ENCODE measurements at regions not wholly inside any gene's neighbourhood (a gene's known extent, or its start where the extent isn't known, plus 50 kb on each side); places are given as distances from the start of the nearest gene placed in this dataset.

DNA sequence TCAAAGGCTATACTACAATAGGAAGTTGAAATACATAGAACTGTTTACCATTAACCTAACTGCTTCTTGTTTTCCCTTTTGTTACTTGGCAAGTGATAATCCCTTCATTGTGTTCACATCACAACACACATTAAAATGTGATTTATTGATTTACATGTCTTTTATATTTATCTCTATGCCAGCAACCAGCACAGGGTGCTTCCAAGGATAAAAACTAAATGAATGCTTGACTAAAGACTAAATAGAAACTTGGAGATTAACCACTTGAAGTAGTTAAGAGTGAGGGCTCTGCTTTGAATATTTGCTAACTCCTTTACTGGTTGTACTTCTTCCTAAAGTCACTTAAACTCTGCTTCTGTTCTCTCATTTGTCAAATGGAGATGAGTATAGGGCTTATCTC is 1730.6 kb downstream of the EFNA5 start:
- Histone ChIP-seq H3K27me3 (ENCODE audit: control insufficient read depth, insufficient read depth, low read length, poor library complexity, severe bottlenecking) (no peaks in the 10 kb centered on the region), H3K9me3 (ENCODE audit: control insufficient read depth, low read length) (peaks cover 6% of the 10 kb centered on the region), H3K4me3 (ENCODE audit: low read length) (no peak overlapping the region), H3K9ac (ENCODE audit: extremely low read depth, low read length, poor library complexity, severe bottlenecking) (no peak overlapping the region), H3K4me1 (ENCODE audit: control insufficient read depth, insufficient read depth, low read length) (no peaks in the 10 kb centered on the region), H3K27ac (ENCODE audit: low read depth, low read length) (no peak overlapping the region), H3K36me3 (ENCODE audit: control insufficient read depth, insufficient read depth, low read length) (no peaks in the 10 kb centered on the region)
- no peak overlapping the region for H3K4me3 Mint-ChIP-seq
- no peaks in the 10 kb centered on the region for H3K27me3 Mint-ChIP-seq (ENCODE audit: insufficient read depth)
- no peaks in the 10 kb centered on the region for H3K36me3 Mint-ChIP-seq (ENCODE audit: low read depth)
- TF ChIP-seq, protein P1, sequence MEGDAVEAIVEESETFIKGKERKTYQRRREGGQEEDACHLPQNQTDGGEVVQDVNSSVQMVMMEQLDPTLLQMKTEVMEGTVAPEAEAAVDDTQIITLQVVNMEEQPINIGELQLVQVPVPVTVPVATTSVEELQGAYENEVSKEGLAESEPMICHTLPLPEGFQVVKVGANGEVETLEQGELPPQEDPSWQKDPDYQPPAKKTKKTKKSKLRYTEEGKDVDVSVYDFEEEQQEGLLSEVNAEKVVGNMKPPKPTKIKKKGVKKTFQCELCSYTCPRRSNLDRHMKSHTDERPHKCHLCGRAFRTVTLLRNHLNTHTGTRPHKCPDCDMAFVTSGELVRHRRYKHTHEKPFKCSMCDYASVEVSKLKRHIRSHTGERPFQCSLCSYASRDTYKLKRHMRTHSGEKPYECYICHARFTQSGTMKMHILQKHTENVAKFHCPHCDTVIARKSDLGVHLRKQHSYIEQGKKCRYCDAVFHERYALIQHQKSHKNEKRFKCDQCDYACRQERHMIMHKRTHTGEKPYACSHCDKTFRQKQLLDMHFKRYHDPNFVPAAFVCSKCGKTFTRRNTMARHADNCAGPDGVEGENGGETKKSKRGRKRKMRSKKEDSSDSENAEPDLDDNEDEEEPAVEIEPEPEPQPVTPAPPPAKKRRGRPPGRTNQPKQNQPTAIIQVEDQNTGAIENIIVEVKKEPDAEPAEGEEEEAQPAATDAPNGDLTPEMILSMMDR (conservative IDR thresholded peaks at IDR 0.05) = no peak
- H3K27ac Mint-ChIP-seq = no peak overlapping the region
- peaks cover 8% of the 10 kb centered on the region for H3K4me1 Mint-ChIP-seq
- peaks cover 6% of the 10 kb centered on the region for H3K9me3 Mint-ChIP-seq
- no peak for DNase-seq

DNA sequence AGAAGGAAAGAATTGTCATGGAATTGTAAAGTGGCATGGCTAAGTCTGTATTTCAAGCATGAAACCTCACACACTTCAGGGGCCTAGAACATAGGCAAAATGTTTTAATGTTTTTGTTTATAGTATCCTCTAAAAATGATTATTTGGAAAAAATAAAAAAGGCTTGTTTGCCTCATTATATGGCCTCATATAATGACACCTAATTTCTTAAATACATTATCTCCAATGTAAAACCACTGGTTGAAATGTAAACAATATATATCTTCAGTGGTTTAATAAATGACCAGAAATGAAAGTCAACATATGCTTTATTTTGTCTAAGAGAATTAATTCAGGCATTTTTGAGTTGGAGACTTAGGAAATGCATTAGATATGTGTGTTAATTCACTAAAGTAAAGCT is 1736.6 kb downstream of the EFNA5 start:
- Mint-ChIP-seq H3K36me3 (ENCODE audit: low read depth) (no peaks in the 10 kb centered on the region), H3K4me3 (no peak overlapping the region), H3K9me3 (peaks cover 6% of the 10 kb centered on the region), H3K27me3 (ENCODE audit: insufficient read depth) (no peaks in the 10 kb centered on the region), H3K27ac (no peak overlapping the region), H3K4me1 (no peaks in the 10 kb centered on the region)
- DNase-seq = no peak
- H3K4me1 ChIP-seq (ENCODE audit: control insufficient read depth, insufficient read depth, low read length) = no peaks in the 10 kb centered on the region
- H3K4me3 ChIP-seq (ENCODE audit: low read length) = no peak overlapping the region
- H3K36me3 ChIP-seq (ENCODE audit: control insufficient read depth, insufficient read depth, low read length) = no peaks in the 10 kb centered on the region
- H3K9me3 ChIP-seq (ENCODE audit: control insufficient read depth, low read length) = peaks cover 6% of the 10 kb centered on the region
- H3K27ac ChIP-seq (ENCODE audit: low read depth, low read length) = no peak overlapping the region
- TF ChIP-seq, protein P1 (conservative IDR thresholded peaks at IDR 0.05) = no peak
- H3K27me3 ChIP-seq (ENCODE audit: control insufficient read depth, insufficient read depth, low read length, poor library complexity, severe bottlenecking) = no peaks in the 10 kb centered on the region
- no peak overlapping the region for H3K9ac ChIP-seq (ENCODE audit: extremely low read depth, low read length, poor library complexity, severe bottlenecking)

DNA sequence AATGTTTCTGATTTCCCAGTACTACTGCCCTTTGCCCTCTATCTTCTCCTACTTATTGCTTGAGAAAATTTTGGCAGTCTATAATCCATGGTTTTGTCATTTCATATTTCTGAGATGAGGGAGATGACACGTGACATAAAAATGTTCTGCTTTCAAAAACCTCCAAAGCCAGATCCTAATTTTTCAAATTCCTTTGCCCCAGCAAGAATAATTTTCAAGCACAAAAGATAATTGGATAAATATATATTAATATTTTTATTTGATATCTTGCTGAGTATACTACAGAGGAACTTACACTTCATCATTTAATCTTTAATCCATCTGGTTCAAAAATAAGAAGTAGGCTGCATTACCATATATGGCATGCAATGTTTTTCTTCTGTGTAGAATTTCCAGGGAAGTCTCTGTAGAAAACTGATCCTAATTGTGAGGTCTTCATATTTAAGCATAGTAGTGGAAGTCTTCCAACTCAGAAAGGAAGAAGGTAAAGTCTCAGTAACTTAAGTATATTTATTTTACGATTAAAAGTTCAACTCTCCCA is 1738.8 kb downstream of the EFNA5 start:
- no peak overlapping the region for H3K27ac Mint-ChIP-seq
- Histone ChIP-seq H3K9ac (ENCODE audit: extremely low read depth, low read length, poor library complexity, severe bottlenecking) (no peak overlapping the region), H3K4me1 (ENCODE audit: control insufficient read depth, insufficient read depth, low read length) (no peaks in the 10 kb centered on the region), H3K27ac (ENCODE audit: low read depth, low read length) (no peak overlapping the region), H3K27me3 (ENCODE audit: control insufficient read depth, insufficient read depth, low read length, poor library complexity, severe bottlenecking) (no peaks in the 10 kb centered on the region), H3K9me3 (ENCODE audit: control insufficient read depth, low read length) (no peaks in the 10 kb centered on the region), H3K36me3 (ENCODE audit: control insufficient read depth, insufficient read depth, low read length) (no peaks in the 10 kb centered on the region), H3K4me3 (ENCODE audit: low read length) (no peak overlapping the region)
- H3K36me3 Mint-ChIP-seq (ENCODE audit: low read depth) = no peaks in the 10 kb centered on the region
- TF ChIP-seq, protein P1 (conservative IDR thresholded peaks at IDR 0.05) = no peak
- 91 to 100% methylated on average over 1 to 2 of the region's 2 CpGs for WGBS, 2 experiments (ENCODE audit: insufficient coverage in 1 of 2, insufficient read length in 1 of 2)
- no peak for DNase-seq
- H3K4me3 Mint-ChIP-seq = no peak overlapping the region
- H3K27me3 Mint-ChIP-seq (ENCODE audit: insufficient read depth) = no peaks in the 10 kb centered on the region
- no peaks in the 10 kb centered on the region for H3K9me3 Mint-ChIP-seq
- H3K4me1 Mint-ChIP-seq = no peaks in the 10 kb centered on the region

Data from endodermal cell (in vitro differentiated cells).